ENCODE measurements at regions not wholly inside any gene's neighbourhood (a gene's known extent, or its start where the extent isn't known, plus 50 kb on each side); places are given as distances from the start of the nearest gene placed in this dataset.
"Not testable (repeated sequence)": the region's sequence is repeated elsewhere in the genome, so short reads cannot be mapped to it uniquely, and the experiment has no call there.

GRCh38 chr4:60455380-60455779 lies 744.7 kb upstream of the ADGRL3 start:
- TF ChIP-seq CTCF (IDR thresholded peaks at IDR 0.05; ENCODE audit: insufficient read depth, low read depth, low read length) = no peak
- H3K4me3 ChIP-seq (ENCODE audit: low read depth, low read length) = no peak overlapping the region
- CTCF ChIA-PET = no interaction called here
- no peaks in the 10 kb centered on the region for H3K36me3 ChIP-seq (ENCODE audit: control insufficient read depth, insufficient read depth, low read length)
- POLR2A ChIA-PET = interaction anchor here (0.7 kb wide), 1 partner anchor 58 kb away, joined by 4 read pairs; no protein-coding TSS in a partner anchor
- no peak for DNase-seq (ENCODE audit: low read depth)
- no peaks in the 10 kb centered on the region for H3K27me3 ChIP-seq (ENCODE audit: control insufficient read depth, insufficient read depth, low read length)

- DNase-seq (ENCODE audit: low read depth) = no peak
- H3K27me3 ChIP-seq (ENCODE audit: control insufficient read depth, insufficient read depth, low read length) = no peaks in the 10 kb centered on the region
- ChIA-PET CTCF (no interaction called here), POLR2A (no interaction called here)
- TF ChIP-seq CTCF (IDR thresholded peaks at IDR 0.05; ENCODE audit: insufficient read depth, low read depth, low read length) = no peak
- no peak overlapping the region for H3K4me3 ChIP-seq (ENCODE audit: low read depth, low read length)
- H3K36me3 ChIP-seq (ENCODE audit: control insufficient read depth, insufficient read depth, low read length) = no peaks in the 10 kb centered on the region
Observed at GRCh38 chr4:60461551-60461950, 738.6 kb upstream of the ADGRL3 start.

- Histone ChIP-seq H3K36me3 (ENCODE audit: control insufficient read depth, insufficient read depth, low read length) (no peaks in the 10 kb centered on the region), H3K27me3 (ENCODE audit: control insufficient read depth, insufficient read depth, low read length) (no peaks in the 10 kb centered on the region), H3K4me3 (ENCODE audit: low read depth, low read length) (no peak overlapping the region)
- ChIA-PET POLR2A (no interaction called here), CTCF (interaction anchor here (0.5 to 2.0 kb wide), 3 partner anchors 12 to 664 kb away, joined by 3 to 9 read pairs (median 4); no protein-coding TSS in a partner anchor)
- peak; percentile 70 for TF ChIP-seq CTCF (IDR thresholded peaks at IDR 0.05; ENCODE audit: insufficient read depth, low read depth, low read length)
- DNase-seq (ENCODE audit: low read depth) = no peak
Observed at GRCh38 chr4:60463857-60464502, 736.1 kb upstream of the ADGRL3 start.

- ChIA-PET CTCF (no interaction called here), POLR2A (no interaction called here)
Observed at GRCh38 chr4:60482921-60483351, 717.2 kb upstream of the ADGRL3 start.

GRCh38 chr4:60485276-60485675 lies 714.9 kb upstream of the ADGRL3 start:
- CTCF ChIA-PET = interaction anchor here (0.7 kb wide), 1 partner anchor 189 kb away, joined by 3 read pairs; no protein-coding TSS in a partner anchor
- no peak for TF ChIP-seq CTCF (IDR thresholded peaks at IDR 0.05; ENCODE audit: insufficient read depth, low read depth, low read length)
- no peak overlapping the region for H3K4me3 ChIP-seq (ENCODE audit: low read depth, low read length)
- DNase-seq (ENCODE audit: low read depth) = no peak
- POLR2A ChIA-PET = no interaction called here
- H3K36me3 ChIP-seq (ENCODE audit: control insufficient read depth, insufficient read depth, low read length) = no peaks in the 10 kb centered on the region
- H3K27me3 ChIP-seq (ENCODE audit: control insufficient read depth, insufficient read depth, low read length) = no peaks in the 10 kb centered on the region

More at GRCh38 chr4:60482921-60483351, 717.2 kb upstream of the ADGRL3 start:
- no peak for DNase-seq (ENCODE audit: low read depth)
- Histone ChIP-seq H3K27me3 (ENCODE audit: control insufficient read depth, insufficient read depth, low read length) (no peaks in the 10 kb centered on the region), H3K36me3 (ENCODE audit: control insufficient read depth, insufficient read depth, low read length) (no peaks in the 10 kb centered on the region), H3K4me3 (ENCODE audit: low read depth, low read length) (no peak overlapping the region)
- no peak for TF ChIP-seq CTCF (IDR thresholded peaks at IDR 0.05; ENCODE audit: insufficient read depth, low read depth, low read length)

- H3K27me3 ChIP-seq (ENCODE audit: control insufficient read depth, insufficient read depth, low read length); H3K36me3 ChIP-seq (ENCODE audit: control insufficient read depth, insufficient read depth, low read length); H3K4me3 ChIP-seq (ENCODE audit: low read depth, low read length); CTCF ChIA-PET; DNase-seq (ENCODE audit: low read depth); POLR2A ChIA-PET: not testable (repeated sequence)
Observed at GRCh38 chr4:60487118-60487761, 712.9 kb upstream of the ADGRL3 start.
